ENCODE measurements at regions not wholly inside any gene's neighbourhood (a gene's known extent, or its start where the extent isn't known, plus 50 kb on each side); places are given as distances from the start of the nearest gene placed in this dataset.

DNA sequence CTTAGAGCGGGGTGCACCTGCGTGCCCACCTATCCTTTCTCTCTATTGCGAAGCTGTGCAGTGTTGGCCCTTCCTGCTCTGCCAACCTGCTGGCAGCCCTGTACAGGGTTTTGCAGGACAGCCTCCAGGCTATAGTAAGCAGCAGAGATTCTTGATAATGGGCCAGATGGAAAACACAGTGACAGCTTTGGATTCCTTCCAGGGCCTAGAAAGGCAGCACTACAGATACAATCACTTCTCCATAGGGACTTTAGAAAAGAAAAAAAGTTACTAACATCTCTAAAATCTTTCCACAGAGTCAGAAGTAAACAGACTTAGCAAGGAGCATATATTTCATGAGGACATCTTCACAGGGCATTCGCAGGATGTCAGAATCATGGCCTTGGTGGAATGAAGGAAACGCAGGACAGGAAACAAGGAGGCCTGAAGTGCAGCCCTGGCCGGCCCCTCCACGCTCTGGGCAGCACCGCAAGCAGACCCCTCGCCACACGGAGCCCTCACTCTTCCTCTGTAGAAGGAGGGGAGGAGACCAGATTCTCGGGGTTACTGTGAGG, 172.1 kb upstream of the GAS1 start:
- TF ChIP-seq, protein P1, sequence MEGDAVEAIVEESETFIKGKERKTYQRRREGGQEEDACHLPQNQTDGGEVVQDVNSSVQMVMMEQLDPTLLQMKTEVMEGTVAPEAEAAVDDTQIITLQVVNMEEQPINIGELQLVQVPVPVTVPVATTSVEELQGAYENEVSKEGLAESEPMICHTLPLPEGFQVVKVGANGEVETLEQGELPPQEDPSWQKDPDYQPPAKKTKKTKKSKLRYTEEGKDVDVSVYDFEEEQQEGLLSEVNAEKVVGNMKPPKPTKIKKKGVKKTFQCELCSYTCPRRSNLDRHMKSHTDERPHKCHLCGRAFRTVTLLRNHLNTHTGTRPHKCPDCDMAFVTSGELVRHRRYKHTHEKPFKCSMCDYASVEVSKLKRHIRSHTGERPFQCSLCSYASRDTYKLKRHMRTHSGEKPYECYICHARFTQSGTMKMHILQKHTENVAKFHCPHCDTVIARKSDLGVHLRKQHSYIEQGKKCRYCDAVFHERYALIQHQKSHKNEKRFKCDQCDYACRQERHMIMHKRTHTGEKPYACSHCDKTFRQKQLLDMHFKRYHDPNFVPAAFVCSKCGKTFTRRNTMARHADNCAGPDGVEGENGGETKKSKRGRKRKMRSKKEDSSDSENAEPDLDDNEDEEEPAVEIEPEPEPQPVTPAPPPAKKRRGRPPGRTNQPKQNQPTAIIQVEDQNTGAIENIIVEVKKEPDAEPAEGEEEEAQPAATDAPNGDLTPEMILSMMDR (IDR thresholded peaks at IDR 0.05) = no peak
- no peak for TF ChIP-seq POLR2A (IDR thresholded peaks at IDR 0.05)
